Ecto neural progenitor cell (in vitro differentiated cells): ENCODE measurements at regions not wholly inside any gene's neighbourhood (a gene's known extent, or its start where the extent isn't known, plus 50 kb on each side); places are given as distances from the start of the nearest gene placed in this dataset.

Experiments used
- DNase-seq: peaks from one replicate; pipeline ENCODE4 v3.0.0-alpha.2; 2018; ENCODE audit warnings: low spot score

DNA sequence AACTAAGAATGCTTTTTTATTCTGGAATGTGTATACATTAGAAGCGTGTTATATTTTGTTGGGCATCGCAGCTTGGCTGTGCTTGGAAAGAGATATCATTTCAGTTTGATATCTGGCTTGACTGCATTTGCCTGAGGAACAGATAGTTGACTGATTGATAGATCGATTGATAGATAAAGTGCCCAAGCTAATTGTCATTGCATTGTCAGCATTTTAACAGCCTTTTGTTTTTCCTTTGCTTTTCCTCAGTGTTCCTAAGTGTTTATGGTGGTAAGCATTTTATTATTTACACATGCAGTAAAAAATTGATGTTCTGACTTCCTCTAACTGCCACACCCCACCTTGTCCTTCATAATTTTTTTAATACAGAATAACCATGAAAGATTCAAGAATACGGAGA, 180.9 kb upstream of the GRIK2 start:
- no peak for DNase-seq

DNA sequence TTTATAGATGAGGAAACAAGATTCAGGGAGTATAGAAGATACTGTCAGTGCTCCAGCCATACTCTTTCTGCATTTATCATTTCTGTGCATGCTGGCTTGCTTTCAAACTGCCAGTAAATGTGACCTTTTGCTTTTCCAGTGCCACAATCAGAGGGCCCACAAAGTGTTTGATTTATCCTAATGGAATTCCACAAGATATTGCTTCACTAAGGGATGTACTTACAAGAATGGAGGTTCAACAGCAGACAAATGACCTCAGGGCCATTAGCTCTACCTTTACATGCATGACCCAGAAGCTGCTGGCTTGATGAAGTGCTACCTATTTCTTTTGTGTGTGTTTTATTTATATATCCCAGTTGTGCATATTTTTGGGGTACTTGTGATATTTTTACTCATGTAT, 171.5 kb upstream of the GRIK2 start:
- no peak for DNase-seq

DNA sequence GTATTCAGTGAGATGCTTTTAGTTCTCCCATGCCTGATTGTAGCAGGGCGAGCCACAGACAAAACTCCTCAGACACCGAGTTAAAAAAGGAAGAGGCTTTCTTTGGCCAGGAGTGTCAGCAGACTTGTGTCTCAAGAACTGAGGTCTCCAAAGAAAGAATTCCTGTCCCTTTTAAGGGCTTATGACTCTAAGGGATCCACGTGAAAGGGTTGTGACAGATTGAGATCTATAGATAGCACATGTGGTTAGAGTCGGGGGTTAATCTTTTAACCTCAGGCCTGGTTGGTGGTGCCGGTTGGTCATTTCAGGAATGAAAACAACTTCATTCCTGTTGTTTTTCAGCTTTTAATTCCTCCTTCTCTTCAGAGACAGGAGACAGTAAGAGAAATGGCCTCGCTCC, 168.8 kb upstream of the GRIK2 start:
- DNase-seq = no peak

DNA sequence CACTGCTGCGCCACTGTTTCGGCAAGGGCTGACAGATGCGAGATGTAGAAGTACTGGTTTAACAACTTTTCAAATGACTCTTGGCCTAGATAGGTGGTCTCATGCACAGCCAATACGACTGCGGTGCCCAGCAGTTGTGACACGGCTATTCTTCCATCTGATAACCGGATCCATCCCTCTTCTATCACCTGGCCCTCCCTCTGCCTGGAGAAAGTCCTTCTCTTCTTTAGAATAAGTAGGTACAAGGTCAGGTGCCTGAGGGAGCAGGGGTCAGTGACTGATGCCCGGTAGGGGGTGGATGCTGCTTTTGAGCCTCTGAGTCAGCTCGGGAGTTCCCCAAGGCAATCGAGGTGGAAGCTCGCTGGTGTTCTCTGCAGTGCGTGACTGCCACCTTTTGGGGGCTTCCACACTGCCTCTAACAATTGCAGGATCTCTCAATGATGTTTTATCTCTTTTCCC, 166.8 kb upstream of the GRIK2 start:
- peak; percentile 71 for DNase-seq

DNA sequence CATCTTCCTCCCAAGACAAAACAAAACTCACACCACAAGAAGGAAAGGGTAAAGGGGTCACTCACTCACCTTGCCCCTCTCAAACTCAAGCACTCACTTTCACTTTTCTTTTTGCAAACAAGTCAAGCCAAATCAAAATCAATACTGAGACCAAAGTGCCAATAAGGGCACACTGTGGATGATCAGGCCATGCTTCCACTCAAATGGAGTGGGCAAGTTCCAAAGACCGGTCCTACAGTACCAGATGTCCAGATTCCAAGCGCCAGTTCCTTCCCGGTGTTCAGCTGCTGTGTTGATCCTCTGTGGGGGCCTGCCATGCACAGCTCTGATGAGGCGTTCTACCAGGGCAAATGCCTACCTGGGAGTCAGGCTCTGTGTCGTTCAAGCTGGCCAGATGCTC, 162.6 kb upstream of the GRIK2 start:
- no peak for DNase-seq

DNA sequence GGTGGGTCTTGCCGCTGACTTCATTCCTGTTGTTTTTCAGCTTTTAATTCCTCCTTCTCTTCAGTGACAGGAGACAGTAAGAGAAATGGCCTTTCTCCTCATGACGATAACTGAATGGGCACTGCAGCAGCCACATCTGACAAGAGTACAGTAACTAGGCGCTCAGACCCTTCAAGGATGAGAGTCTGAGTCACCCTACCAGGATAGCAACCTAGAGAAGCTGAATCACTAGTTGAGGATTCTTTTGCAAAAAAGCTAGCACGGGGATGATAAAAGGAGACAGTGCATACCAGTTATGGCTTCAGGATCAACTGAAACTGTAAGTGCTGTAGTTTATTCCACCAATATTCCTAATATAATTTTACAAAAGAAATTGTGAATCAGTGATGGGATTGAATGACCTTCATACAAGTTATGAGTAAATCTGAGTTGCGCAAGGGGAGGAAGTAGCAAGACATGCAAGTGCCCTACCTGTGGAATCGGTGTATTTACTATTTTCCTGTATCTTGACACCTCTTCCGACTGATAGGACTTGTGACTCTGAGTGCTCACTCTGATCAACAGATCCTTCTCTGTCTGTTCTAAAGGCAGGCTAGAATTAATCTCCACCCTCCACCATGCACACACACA, 161.8 kb upstream of the GRIK2 start:
- DNase-seq = no peak

DNA sequence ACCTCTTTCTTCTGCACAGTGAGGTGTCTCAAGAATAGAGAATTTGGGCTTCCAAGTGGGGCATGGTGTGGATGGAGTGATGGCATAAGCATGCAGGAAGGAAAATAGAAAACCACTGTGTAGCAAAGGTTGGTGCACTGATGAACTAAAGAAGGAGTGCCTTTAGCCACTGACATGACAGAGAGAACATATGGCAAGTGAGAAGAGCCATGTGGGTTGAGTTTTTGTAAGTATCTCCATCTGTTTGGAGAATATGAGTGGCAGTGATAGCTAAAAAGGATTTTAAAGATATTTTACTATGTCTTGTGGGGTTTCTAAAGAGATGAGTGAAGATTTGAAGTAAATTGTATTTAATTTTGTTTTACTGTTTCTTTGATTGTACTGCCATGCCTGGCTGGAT, 160.5 kb upstream of the GRIK2 start:
- no peak for DNase-seq

DNA sequence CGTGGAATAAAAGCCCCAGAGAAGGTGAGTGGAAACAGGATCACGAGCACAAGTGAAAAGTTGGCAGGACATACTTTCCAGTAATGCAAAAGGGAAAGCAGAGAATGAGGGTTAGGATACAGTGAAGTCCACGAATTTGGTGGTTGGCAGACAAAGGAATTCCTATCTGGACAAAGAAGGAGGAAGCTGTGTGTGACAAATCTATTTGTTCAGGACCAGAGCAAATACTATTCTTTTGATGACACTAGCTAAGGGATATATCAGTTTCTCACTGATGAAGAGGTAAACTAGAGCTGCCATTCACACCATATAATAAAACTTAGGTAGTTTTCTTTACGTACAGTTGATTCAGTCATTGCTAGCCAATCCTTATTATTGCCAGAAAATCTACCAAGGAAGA, 156.8 kb upstream of the GRIK2 start:
- DNase-seq = no peak

DNA sequence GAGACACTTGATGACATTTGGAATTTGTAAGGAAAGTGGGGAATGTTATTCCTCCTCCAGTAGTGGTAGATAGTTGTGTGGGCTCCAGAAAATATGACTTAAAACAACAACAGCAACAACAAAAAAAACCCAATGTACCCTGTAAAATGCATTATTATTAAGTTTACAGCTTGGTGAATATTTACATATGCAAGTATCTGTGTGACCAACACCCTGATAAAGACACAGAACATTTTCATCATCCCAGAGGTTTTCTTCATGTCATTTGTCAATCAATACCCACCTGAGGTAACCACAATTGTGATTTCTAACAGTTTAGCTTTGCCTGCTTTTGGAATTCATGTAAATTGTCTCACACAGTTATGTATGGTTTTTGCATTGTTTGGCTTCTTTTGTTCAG, 152.1 kb upstream of the GRIK2 start:
- DNase-seq = no peak

DNA sequence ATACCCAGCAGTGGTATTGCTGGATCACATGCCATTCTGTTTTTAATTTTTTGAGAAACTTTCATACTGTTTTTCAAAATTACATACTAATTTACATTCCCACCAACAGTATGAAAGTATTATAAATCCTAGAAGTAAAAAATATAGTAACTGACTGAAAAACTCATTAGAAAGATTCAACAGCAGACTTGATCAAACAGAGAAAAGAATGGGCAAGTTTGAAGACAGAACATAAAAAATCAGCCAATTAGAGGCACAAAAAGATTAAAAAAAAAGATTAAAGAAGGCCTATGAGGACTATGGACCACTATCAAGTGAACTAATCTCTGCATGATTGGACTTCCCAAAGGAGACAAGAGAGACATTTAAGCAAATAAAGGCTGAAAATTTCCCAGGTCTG, 144.0 kb upstream of the GRIK2 start:
- no peak for DNase-seq

DNA sequence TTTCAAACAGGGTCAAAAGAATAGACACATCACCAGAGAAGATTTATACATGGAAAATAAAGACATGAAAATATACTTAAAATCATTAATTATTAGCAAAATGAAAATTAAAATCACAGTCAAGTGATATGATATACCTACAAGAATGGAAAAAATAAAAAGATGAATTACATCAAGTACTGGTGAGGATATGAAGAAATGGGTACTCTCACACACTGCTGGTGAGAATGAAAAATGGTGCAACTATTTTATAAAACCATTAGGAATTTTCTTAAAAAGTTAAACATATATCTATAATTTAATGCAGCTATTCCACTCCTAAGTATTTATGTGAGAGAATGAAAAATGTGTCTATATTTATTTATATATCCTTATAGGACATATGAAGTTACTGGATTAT, 136.3 kb upstream of the GRIK2 start:
- no peak for DNase-seq

DNA sequence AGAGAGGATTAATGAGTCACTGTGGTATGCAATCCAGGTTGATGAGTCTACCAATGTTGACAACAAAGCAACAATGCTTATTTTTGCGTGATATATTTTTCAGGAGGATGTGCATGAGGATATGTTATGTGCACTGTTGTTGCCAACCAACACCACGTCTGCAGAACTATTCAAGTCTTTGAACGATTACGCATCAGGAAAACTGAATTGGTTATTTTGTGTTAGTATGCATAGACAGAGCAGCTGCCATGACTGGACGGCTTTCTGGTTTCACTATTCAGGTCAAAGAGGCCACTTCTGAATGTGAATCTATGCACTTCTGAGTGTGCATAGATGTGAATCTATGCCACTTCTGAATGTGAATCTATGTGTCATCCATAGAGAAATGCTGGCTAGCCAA, 134.0 kb upstream of the GRIK2 start:
- no peak for DNase-seq

DNA sequence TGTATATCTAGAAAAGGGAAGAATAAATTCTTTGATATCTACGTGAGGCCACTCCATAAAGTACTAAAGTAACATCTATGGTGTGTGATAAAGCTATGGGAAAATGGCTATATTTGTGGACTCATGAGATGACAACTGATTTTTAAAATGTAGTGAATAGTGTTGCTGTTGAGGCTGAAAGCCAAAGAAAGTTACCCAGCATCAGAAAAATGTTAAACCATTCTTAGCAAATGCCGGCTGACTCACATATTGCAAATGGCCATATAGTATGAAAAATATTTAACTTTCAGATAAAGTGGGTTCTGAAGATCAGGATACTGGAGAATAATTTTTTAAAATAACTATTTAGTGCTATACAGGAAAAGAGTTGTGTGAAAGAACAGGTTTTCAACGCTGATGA, 129.9 kb upstream of the GRIK2 start:
- DNase-seq = no peak

DNA sequence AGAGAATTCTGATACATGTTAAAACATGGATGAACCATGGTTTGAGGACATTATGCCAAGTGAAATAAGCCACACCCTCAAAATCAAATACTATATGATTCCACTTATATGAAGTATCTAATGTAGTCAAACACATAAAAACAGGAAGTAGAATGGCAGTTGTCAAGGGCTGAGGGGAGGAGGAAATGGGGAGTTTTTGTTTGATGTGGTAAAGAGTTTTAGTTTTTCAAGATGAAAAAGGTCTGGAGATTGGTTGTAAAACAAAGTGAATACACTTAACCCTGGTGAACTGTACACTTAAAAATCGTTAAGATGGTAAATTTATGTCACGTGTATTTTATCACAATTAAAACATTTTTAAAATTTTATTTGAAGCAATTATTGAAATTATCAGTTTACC, 127.4 kb upstream of the GRIK2 start:
- no peak for DNase-seq

DNA sequence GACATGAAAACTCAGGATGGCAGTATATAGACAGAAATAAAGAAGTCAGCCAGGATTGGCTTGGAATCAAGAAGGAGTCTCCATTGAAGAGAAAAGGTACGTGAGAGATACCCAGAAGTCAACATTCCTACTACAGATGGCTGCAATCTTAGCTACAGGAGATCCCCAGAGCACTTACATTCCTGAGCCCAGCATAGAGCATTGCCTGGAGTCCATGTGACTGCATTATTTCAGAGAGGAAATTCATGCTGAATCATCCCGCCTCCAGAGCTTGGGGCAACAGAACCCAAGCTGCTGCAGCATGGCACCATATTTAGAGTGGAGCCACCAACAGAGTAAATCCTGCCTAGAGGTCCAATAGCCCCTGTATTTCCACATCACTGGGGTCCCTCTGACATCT, 125.0 kb upstream of the GRIK2 start:
- no peak for DNase-seq

DNA sequence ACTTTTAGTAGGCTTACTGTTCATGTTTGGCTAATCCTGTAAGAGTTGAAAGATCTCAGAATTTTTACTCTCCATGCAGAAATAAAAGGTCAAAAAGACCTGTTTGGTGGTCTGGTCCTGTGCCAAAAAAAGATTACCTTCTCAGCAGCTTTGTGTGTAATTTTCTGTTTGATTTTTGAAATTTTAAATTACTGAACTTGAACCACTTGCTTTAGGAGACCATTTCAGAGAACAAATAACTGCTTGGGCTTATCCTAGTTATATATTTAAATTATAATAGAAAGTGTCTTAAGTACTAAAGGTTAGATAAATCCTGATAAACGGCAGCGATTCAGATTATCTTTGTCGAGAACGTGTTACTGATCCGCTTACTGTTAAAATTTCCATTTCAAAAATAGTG, 118.3 kb upstream of the GRIK2 start:
- DNase-seq = no peak

DNA sequence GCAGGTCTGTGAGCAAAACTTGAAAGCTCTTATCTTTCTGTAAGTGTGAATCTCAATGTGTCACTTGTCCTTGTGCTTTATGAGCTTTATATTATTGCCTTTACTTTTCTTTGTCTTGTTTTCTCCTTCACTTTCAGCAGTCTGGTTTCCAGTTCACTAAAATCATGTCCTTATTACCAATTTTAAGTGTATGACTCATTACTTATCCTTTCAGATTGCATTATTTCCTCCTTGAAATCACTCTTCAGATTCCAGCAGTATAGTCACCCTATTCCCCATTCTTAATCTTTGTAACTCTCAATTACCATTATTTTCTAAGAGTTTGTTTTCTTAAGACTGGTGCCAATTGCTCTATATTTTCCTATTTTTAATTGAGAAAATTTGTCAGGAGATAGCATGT, 117.4 kb upstream of the GRIK2 start:
- DNase-seq = no peak

DNA sequence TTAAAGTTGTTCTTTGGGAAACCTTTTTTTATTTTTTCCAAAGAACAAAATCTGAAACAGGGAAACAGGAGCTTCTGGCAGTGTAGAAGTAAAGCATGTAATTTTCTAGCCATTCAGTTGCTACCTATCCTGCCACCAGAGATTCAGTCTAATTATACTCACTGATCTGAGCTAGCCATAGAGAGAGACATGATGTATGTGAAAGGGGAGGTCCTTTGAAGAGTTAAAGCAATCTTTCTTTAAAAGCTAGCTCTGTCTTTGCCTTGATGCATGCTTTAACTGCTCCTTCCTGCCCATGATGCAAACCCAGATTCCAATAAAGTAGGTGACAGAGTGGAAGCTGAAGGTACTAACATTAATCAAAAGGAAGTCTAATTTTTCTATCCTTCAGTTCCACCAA, 114.1 kb upstream of the GRIK2 start:
- DNase-seq = no peak

DNA sequence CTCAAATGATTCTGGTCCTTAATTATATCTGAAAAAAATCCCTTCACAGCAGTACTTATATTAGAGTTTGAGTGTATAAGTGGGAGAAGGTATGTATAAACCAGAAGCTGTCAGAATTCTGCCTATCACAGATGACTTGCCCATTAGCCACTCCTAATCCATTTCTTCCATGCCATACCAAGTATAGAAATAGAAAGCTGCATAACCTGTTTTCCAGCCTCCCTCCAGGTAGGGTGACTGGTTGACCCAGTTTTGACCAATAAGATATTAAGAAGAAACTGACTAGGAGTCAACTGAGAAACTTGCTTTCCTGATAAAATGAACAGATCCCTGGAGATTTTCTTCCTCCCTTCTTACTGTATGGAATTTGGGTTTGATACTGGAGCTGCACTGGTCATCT, 112.2 kb upstream of the GRIK2 start:
- DNase-seq = no peak

DNA sequence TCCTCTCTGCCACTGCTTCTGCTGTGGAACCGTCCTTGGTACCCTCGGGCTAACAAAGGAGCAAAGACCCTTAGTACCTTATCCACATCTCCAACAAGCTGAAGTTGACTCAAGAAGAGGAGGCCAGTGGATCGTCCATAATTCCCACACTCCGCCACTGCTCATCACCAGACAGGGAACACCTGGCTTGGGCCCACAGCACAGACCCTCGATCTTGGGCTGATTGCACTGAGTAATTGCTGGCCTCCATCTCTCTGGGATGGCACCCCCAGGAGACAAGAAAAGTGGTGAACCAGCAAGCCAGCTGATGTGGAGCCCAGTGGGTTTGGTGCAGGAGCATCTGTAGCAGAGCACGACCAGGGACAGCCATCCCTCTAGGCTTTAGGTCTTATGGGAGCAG, 109.4 kb upstream of the GRIK2 start:
- DNase-seq = no peak

DNA sequence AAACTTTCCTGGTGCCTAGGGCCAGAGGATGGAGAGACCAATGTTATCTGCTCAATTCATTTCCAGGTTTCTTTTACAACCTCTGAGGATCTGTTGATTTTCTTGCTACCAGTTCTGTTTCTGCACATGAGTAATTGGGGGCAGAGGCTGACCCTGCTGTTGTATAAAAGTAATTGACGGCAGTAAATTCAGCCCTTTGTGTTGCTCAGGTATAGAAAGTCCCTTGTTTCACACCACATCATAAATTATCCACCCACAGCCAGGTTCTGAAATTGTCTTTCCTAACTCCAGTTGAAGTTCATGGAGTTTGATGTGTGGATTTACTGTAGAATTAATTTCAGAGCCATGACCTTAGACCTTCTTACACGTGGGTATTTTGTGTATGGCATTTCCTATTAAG, 107.4 kb upstream of the GRIK2 start:
- DNase-seq = no peak

DNA sequence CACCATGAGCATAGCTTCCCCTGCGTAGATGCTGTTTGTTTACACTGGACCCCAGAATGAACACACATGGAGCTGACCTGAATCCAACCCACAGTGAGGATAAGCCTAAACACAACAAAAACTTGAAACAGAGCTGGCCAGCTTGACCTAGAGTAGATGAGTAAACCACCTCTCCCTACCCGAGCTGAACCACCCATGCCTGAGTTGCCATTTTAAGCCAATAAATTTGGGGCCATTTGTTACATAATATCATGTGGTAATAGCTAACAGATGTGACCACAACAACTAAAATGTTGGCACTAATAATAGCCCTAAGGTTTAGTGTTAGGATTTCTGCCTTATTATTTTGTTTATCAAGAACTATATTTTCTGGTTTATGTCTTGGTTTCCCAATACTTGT, 103.2 kb upstream of the GRIK2 start:
- DNase-seq = no peak

DNA sequence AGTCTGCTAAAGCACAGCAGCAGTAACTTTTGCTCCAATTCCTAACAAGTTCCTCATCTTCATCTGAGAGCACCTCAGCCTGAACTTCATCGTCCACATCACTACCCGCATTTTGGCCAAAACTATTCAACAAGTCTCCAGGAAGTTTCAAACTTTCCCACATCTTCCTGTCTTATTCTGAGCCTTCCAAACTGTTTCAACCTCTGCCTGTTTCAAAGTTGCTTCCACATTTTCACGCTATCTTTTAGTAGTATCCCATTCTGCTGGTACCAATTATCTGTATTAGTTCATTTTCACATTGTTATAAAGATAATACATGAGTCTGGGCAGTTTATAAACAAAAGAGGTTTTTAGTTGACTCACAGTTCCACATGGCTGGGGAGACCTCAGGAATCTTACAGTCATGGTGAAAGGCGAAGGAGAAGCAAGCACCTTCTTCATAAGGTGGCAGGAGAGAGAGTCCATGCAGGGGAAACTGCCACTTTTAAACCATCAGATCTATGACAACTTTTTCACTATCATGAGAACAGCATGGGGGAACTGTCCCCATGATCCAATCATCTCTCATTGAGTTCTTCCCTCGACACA, 99.4 kb upstream of the GRIK2 start:
- DNase-seq = no peak

DNA sequence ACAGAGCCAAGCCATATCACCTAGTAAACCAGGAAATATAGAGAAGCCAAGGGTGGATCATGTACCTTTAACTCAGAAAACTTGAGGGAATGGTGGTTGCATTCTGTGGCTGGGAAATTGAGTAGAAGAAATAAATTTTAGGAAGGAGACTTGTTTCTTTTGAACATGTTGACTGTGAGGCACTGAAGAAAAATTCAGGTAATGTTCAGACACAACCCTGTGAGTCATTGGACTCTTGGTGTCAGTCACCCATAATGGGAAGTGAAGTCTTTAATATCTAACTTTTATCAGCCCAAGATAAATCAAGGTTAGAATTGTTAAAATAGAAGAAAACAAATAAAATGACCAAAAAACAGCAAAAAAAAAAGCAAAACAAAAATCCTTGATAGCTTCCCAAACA, 98.8 kb upstream of the GRIK2 start:
- no peak for DNase-seq
